B cell (primary cell): ENCODE measurements at regions not wholly inside any gene's neighbourhood (a gene's known extent, or its start where the extent isn't known, plus 50 kb on each side); places are given as distances from the start of the nearest gene placed in this dataset.

Source experiments
- ATAC-seq: fragments of 200-7000 bp; cut with Tn5 transposase; one replicate; pipeline ENCODE4 v1.10.0; 2021; ENCODE audit warnings: low read depth, mild to moderate bottlenecking, moderate number of reproducible peaks, moderate library complexity
- CTCF ChIA-PET: fragments of 350-600 bp; sonication (Branson Sonifier 250); formaldehyde crosslinking; loops from one replicate; lab custom pipeline; 2021; ENCODE audit warnings: antibody characterized with exemption, inconsistent platforms; lab: Charles Lee
- POLR2A ChIA-PET: fragments of 350-600 bp; sonication (Branson Sonifier 250); formaldehyde crosslinking; loops from one replicate; lab custom pipeline; 2021; ENCODE audit warnings: antibody characterized with exemption; lab: Charles Lee
- DNase-seq: peaks from one replicate; pipeline ENCODE4 v3.0.0; 2013
- H2AFZ ChIP-seq: 2 replicates; pipeline ENCODE4 v1.6.1; 2012; ENCODE audit warnings: mild to moderate bottlenecking, low read depth, low read length; ENCODE audit not compliant: insufficient read depth, poor library complexity, severe bottlenecking
- H3K27ac ChIP-seq, 2 donors: 1 replicate in 1 of 2; 2 replicates in 1 of 2; pipeline ENCODE4 v1.5.1; 2012 to 2013; ENCODE audit warnings: low read length in 2 of 2, mild to moderate bottlenecking in 2 of 2, moderate library complexity in 1 of 2
- H3K27me3 ChIP-seq, 4 experiments: fragments of 200-600 bp in 1 of 4; sonication (generic) in 1 of 4; replicated peaks in 1 of 4; 1 replicate in 2 of 4; 2 replicates in 2 of 4; pipeline versions ENCODE4 v1.6.1 to v1.7.0; 2013 to 2016; ENCODE audit warnings: low read length in 3 of 4, mild to moderate bottlenecking in 2 of 4, mixed read lengths in 1 of 4, moderate library complexity in 1 of 4; ENCODE audit not compliant: insufficient read depth in 4 of 4, control insufficient read depth in 3 of 4; ENCODE audit errors: control extremely low read depth in 1 of 4
- H3K36me3 ChIP-seq, 2 experiments: replicated peaks in 1 of 2; 1 replicate in 1 of 2; 2 replicates in 1 of 2; pipeline versions ENCODE4 v1.6.1 to v1.7.1; 2013; ENCODE audit warnings: low read length in 1 of 2; ENCODE audit not compliant: insufficient read depth in 2 of 2, control insufficient read depth in 1 of 2; ENCODE audit errors: control extremely low read depth in 1 of 2, extremely low read depth in 1 of 2
- H3K4me1 ChIP-seq, 2 donors: fragments of 200-600 bp in 1 of 2; sonication (generic) in 1 of 2; 1 replicate in 1 of 2; 2 replicates in 1 of 2; pipeline versions ENCODE4 v1.5.1 to v1.6.1; 2013 to 2017; ENCODE audit warnings: low read length in 2 of 2; ENCODE audit not compliant: control insufficient read depth in 2 of 2, insufficient read depth in 2 of 2
- H3K4me2 ChIP-seq: replicated peaks from 2 replicates; pipeline ENCODE3; 2012; ENCODE audit warnings: mild to moderate bottlenecking, low read depth, low read length; ENCODE audit not compliant: poor library complexity, severe bottlenecking
- H3K4me3 ChIP-seq, 5 experiments: fragments of 200-600 bp in 1 of 5; sonication (generic) in 1 of 5; 1 replicate in 3 of 5; 2 replicates in 2 of 5; pipeline versions ENCODE4 v1.5.1 to v1.7.0; 2011 to 2016; ENCODE audit warnings: low read length in 4 of 5, mild to moderate bottlenecking in 4 of 5, low read depth in 2 of 5, control low read depth in 1 of 5, moderate library complexity in 1 of 5; ENCODE audit not compliant: insufficient read depth in 1 of 5; ENCODE audit errors: control extremely low read depth in 1 of 5, extremely low read depth in 1 of 5
- H3K79me2 ChIP-seq: fragments of 200-600 bp; sonication (generic); one replicate; pipeline ENCODE4 v1.6.0; 2016; ENCODE audit warnings: low read length; ENCODE audit not compliant: control insufficient read depth, insufficient read depth
- H3K9ac ChIP-seq: fragments of 200-600 bp; sonication (generic); 2 replicates; pipeline ENCODE4 v1.6.1; 2017; ENCODE audit warnings: mild to moderate bottlenecking, low read length, moderate library complexity
- H3K9me3 ChIP-seq, 3 donors: one replicate each; pipeline versions ENCODE4 v1.6.1 to v1.7.1; 2013; ENCODE audit warnings: low read length in 2 of 3; ENCODE audit not compliant: control insufficient read depth in 2 of 3, insufficient read depth in 1 of 3; ENCODE audit errors: control extremely low read depth in 1 of 3
- H4K20me1 ChIP-seq: 2 replicates; pipeline ENCODE4 v1.6.0; 2012; ENCODE audit warnings: mild to moderate bottlenecking, low read length; ENCODE audit not compliant: insufficient read depth, control insufficient read depth, poor library complexity, severe bottlenecking
- H3K27ac Mint-ChIP-seq: one replicate; pipeline ENCODE4 v1.8.0; 2021; ENCODE audit warnings: mixed read lengths
- H3K27me3 Mint-ChIP-seq: one replicate; pipeline ENCODE4 v1.8.0; 2021; ENCODE audit warnings: mixed read lengths
- H3K4me1 Mint-ChIP-seq: one replicate; pipeline ENCODE4 v1.8.0; 2021; ENCODE audit warnings: mixed read lengths
- H3K4me3 Mint-ChIP-seq: one replicate; pipeline ENCODE4 v1.8.0; 2021; ENCODE audit warnings: mixed read lengths
- H3K9me3 Mint-ChIP-seq: one replicate; pipeline ENCODE4 v1.8.0; 2022; ENCODE audit warnings: mixed read lengths; ENCODE audit not compliant: insufficient read depth
- CTCF ChIP-seq: fragments of 200-600 bp; IDR thresholded peaks from one replicate; pipeline ENCODE4 v1.8.0; 2022; ENCODE audit warnings: antibody characterized with exemption, mild to moderate bottlenecking
- EZH2 ChIP-seq: IDR thresholded peaks from 2 replicates; pipeline ENCODE4 v1.6.1; 2012; ENCODE audit warnings: borderline replicate concordance, low read depth, mild to moderate bottlenecking, moderate library complexity, low read length; ENCODE audit not compliant: insufficient read depth, poor library complexity, severe bottlenecking
- WGBS: methylation state at CpG from one replicate; pipeline ENCODE4 v1.1.5; 2013; ENCODE audit warnings: missing lambda C conversion rate; ENCODE audit not compliant: insufficient coverage; 5-methylcytosine and 5-hydroxymethylcytosine counted together
- intact Hi-C: fragments of 100-400 bp; cut with micrococcal nuclease; formaldehyde crosslinking; loops from one replicate; pipeline ENCODE4 v1.10.0; 2022

GRCh38 chr7:155201325-155202087 lies 96.2 kb upstream of the INSIG1 start:
- no peak overlapping the region for H2AFZ ChIP-seq
- POLR2A ChIA-PET: no interaction called here
- no peak overlapping the region for H3K4me2 ChIP-seq
- no peak for ATAC-seq
- H3K9me3 Mint-ChIP-seq: peaks cover 5% of the 10 kb centered on the region
- CTCF ChIA-PET: interaction anchor here (1.0 kb wide), 2 partner anchors 11 to 12 kb away, joined by 3 read pairs; no protein-coding TSS in a partner anchor
- H3K36me3 ChIP-seq: no peaks in the 10 kb centered on the region
- H3K27me3 ChIP-seq: no peaks in the 10 kb centered on the region
- intact Hi-C loops: no loop called here
- peaks cover 14 to 18% of the 10 kb centered on the region in 2 donors for H3K4me1 ChIP-seq
- no peaks in the 10 kb centered on the region for H3K79me2 ChIP-seq
- peaks cover 17% of the 10 kb centered on the region for H3K4me1 Mint-ChIP-seq
- peaks cover 1 to 19% (median 6%) of the 10 kb centered on the region in 3 donors for H3K9me3 ChIP-seq
- H3K4me3 ChIP-seq: no peak overlapping the region
- no peaks in the 10 kb centered on the region for H4K20me1 ChIP-seq
- no peak overlapping the region for H3K4me3 Mint-ChIP-seq
- H3K27me3 Mint-ChIP-seq: no peaks in the 10 kb centered on the region
- no peak overlapping the region for H3K27ac Mint-ChIP-seq
- H3K27ac ChIP-seq: no peak overlapping the region
- no peak for DNase-seq
- no peak for TF ChIP-seq CTCF
- TF ChIP-seq EZH2: no peak
- no peak overlapping the region for H3K9ac ChIP-seq
- WGBS: 95% methylated on average over 17 of the region's 17 CpGs

GRCh38 chr7:155202106-155202871 lies 95.4 kb upstream of the INSIG1 start:
- H3K9ac ChIP-seq: no peak overlapping the region
- intact Hi-C loops: no loop called here
- H3K4me2 ChIP-seq: no peak overlapping the region
- H2AFZ ChIP-seq: no peak overlapping the region
- H3K4me1 Mint-ChIP-seq: peaks cover 22% of the 10 kb centered on the region
- H3K27me3 Mint-ChIP-seq: no peaks in the 10 kb centered on the region
- ChIA-PET CTCF (interaction anchor here (1.0 kb wide), 2 partner anchors 11 to 13 kb away, joined by 3 read pairs; no protein-coding TSS in a partner anchor), POLR2A (no interaction called here)
- TF ChIP-seq CTCF (no peak), EZH2 (no peak)
- peaks cover 0 to 12% (median 0%) of the 10 kb centered on the region in 3 donors for H3K9me3 ChIP-seq
- no peak overlapping the region for H3K27ac ChIP-seq
- no peaks in the 10 kb centered on the region for H4K20me1 ChIP-seq
- peaks cover 2% of the 10 kb centered on the region for H3K9me3 Mint-ChIP-seq
- no peak overlapping the region for H3K27ac Mint-ChIP-seq
- ATAC-seq (no peak), DNase-seq (no peak)
- WGBS: 96% methylated on average over 15 of the region's 15 CpGs
- no peak overlapping the region for H3K4me3 ChIP-seq
- H3K4me3 Mint-ChIP-seq: no peak overlapping the region
- no peaks in the 10 kb centered on the region for H3K36me3 ChIP-seq
- no peaks in the 10 kb centered on the region for H3K27me3 ChIP-seq
- peaks cover 19 to 23% of the 10 kb centered on the region in 2 donors for H3K4me1 ChIP-seq
- no peaks in the 10 kb centered on the region for H3K79me2 ChIP-seq
